Hepatocyte (in vitro differentiated cells): ENCODE measurements at regions not wholly inside any gene's neighbourhood (a gene's known extent, or its start where the extent isn't known, plus 50 kb on each side); places are given as distances from the start of the nearest gene placed in this dataset.

Experiments used
- CTCF ChIP-seq: fragments of 200-600 bp; sonication (generic); IDR thresholded peaks from 2 replicates; pipeline ENCODE4 v1.5.1; 2016; ENCODE audit warnings: antibody characterized with exemption, mild to moderate bottlenecking; ENCODE audit not compliant: poor library complexity
- EZH2 ChIP-seq: fragments of 200-600 bp; sonication (generic); IDR thresholded peaks from 2 replicates; pipeline ENCODE4 v1.6.1; 2016; ENCODE audit warnings: antibody characterized with exemption, mild to moderate bottlenecking, borderline replicate concordance
- EZH2phosphoT487 ChIP-seq: fragments of 200-600 bp; sonication (generic); IDR thresholded peaks from one replicate; pipeline ENCODE4 v1.6.1; 2018; ENCODE audit warnings: antibody characterized with exemption, mild to moderate bottlenecking, low read depth, moderate library complexity; ENCODE audit not compliant: unreplicated experiment, severe bottlenecking

- TF ChIP-seq CTCF, result no peak
- TF ChIP-seq EZH2phosphoT487, result no peak
- TF ChIP-seq EZH2, result no peak
These were observed 169.0 kb downstream of the ENGASE start for GRCh38 chr17:79243603-79243990.
